IPS-NIHi11 (cell line): ENCODE measurements at regions not wholly inside any gene's neighbourhood (a gene's known extent, or its start where the extent isn't known, plus 50 kb on each side); places are given as distances from the start of the nearest gene placed in this dataset.

Experiments
- DNase-seq: peaks from one replicate; pipeline ENCODE4 v3.0.0; 2012; ENCODE audit warnings: mixed read lengths, low spot score

GRCh38 chr10:130719448-130719752 is 583.2 kb downstream of the GLRX3 start:
- no peak for DNase-seq

GRCh38 chr10:130720235-130720634 is 584.0 kb downstream of the GLRX3 start:
- no peak for DNase-seq

- DNase-seq: no peak
Measured at GRCh38 chr10:130721971-130722370, 585.8 kb downstream of the GLRX3 start.

GRCh38 chr10:130723704-130724103 is 587.5 kb downstream of the GLRX3 start:
- DNase-seq: no peak

- no peak for DNase-seq
Measured at GRCh38 chr10:130725474-130725970, 586.0 kb downstream of the TCERG1L start.

- no peak for DNase-seq
Measured at GRCh38 chr10:130726996-130727725, 584.4 kb downstream of the TCERG1L start.

GRCh38 chr10:130727766-130728490 is 583.6 kb downstream of the TCERG1L start:
- no peak for DNase-seq

GRCh38 chr10:130728531-130729215 is 582.8 kb downstream of the TCERG1L start:
- no peak for DNase-seq

- no peak for DNase-seq
Measured at GRCh38 chr10:130729876-130730275, 581.6 kb downstream of the TCERG1L start.

GRCh38 chr10:130737186-130737585 is 574.3 kb downstream of the TCERG1L start:
- DNase-seq: no peak

GRCh38 chr10:130737621-130738020 is 573.9 kb downstream of the TCERG1L start:
- peak; percentile 71 for DNase-seq

GRCh38 chr10:130739016-130739756 is 572.3 kb downstream of the TCERG1L start:
- no peak for DNase-seq

- DNase-seq: no peak
Measured at GRCh38 chr10:130739757-130740145, 571.8 kb downstream of the TCERG1L start.

- DNase-seq: no peak
Measured at GRCh38 chr10:130740166-130740565, 571.4 kb downstream of the TCERG1L start.

- no peak for DNase-seq
Measured at GRCh38 chr10:130740915-130741750, 570.4 kb downstream of the TCERG1L start.

- DNase-seq: no peak
Measured at GRCh38 chr10:130741901-130742855, 569.3 kb downstream of the TCERG1L start.

- peak; percentile 38 for DNase-seq
Measured at GRCh38 chr10:130742941-130743675, 568.4 kb downstream of the TCERG1L start.

- DNase-seq: no peak
Measured at GRCh38 chr10:130743751-130744271, 567.7 kb downstream of the TCERG1L start.

GRCh38 chr10:130744631-130745030 is 566.9 kb downstream of the TCERG1L start:
- no peak for DNase-seq
